Astrocyte of the cerebellum (primary cell): ENCODE measurements at regions not wholly inside any gene's neighbourhood (a gene's known extent, or its start where the extent isn't known, plus 50 kb on each side); places are given as distances from the start of the nearest gene placed in this dataset.

Experiments used
- DNase-seq: peaks from one replicate; pipeline ENCODE4 v3.0.0-alpha.2; 2011; ENCODE audit warnings: low read depth
- H3K4me3 ChIP-seq: 2 replicates; pipeline ENCODE4 v1.5.1; 2011; ENCODE audit warnings: mild to moderate bottlenecking, low read depth, low read length, moderate library complexity
- CTCF ChIP-seq: IDR thresholded peaks from 2 replicates; pipeline ENCODE4 v1.5.1; 2012; ENCODE audit warnings: low read length, low read depth, moderate library complexity, mild to moderate bottlenecking; ENCODE audit errors: missing control alignments
- in situ Hi-C: cut with HindIII; loops from 2 replicates; pipeline ENCODE4 v1.10.0; 2017; ENCODE audit warnings: low sequenced_read_pairs

GRCh38 chr1:177426497-177426896 is 255.7 kb downstream of the BRINP2 start:
- in situ Hi-C loops, result no loop called here
- no peak for TF ChIP-seq CTCF
- no peak for DNase-seq
- H3K4me3 ChIP-seq, result no peak overlapping the region

GRCh38 chr1:177425199-177425598 is 254.4 kb downstream of the BRINP2 start:
- DNase-seq, result no peak
- TF ChIP-seq CTCF, result no peak
- in situ Hi-C loops, result no loop called here
- H3K4me3 ChIP-seq, result no peak overlapping the region

GRCh38 chr1:177424744-177425143 is 254.0 kb downstream of the BRINP2 start:
- no peak overlapping the region for H3K4me3 ChIP-seq
- TF ChIP-seq CTCF, result no peak
- in situ Hi-C loops, result no loop called here
- no peak for DNase-seq

- no peak for TF ChIP-seq CTCF
- DNase-seq, result no peak
- in situ Hi-C loops, result no loop called here
- no peak overlapping the region for H3K4me3 ChIP-seq
Measured at GRCh38 chr1:177423090-177423489, 252.3 kb downstream of the BRINP2 start.

- no peak overlapping the region for H3K4me3 ChIP-seq
- TF ChIP-seq CTCF, result no peak
- in situ Hi-C loops, result loop anchor here (5.0 kb wide), 1 partner anchor 38 kb away; no protein-coding TSS in a partner anchor
- DNase-seq, result no peak
Measured at GRCh38 chr1:177413982-177414596, 243.3 kb downstream of the BRINP2 start.

- no peak for TF ChIP-seq CTCF
- H3K4me3 ChIP-seq, result no peak overlapping the region
- in situ Hi-C loops, result loop anchor here (5.0 kb wide), 1 partner anchor 41 kb away; no protein-coding TSS in a partner anchor
- no peak for DNase-seq
Measured at GRCh38 chr1:177411381-177411780, 240.6 kb downstream of the BRINP2 start.
